ENCODE measurements at regions not wholly inside any gene's neighbourhood (a gene's known extent, or its start where the extent isn't known, plus 50 kb on each side); places are given as distances from the start of the nearest gene placed in this dataset.

- TF ChIP-seq CTCF (IDR thresholded peaks at IDR 0.05 in 2 of 3, conservative IDR thresholded peaks at IDR 0.05 in 1 of 3; ENCODE audit: insufficient read depth in 2 of 3, low read depth in 1 of 3, low read length in 3 of 3) (no peak), POLR2B (IDR thresholded peaks at IDR 0.05; ENCODE audit: low read depth, partially characterized antibody) (no peak), ATF4 (CRISPR knock-in tag; IDR thresholded peaks at IDR 0.05) (no peak), EZH2 (IDR thresholded peaks at IDR 0.05; ENCODE audit: borderline replicate concordance, low read depth, low read length) (no peak), TRIM24 (IDR thresholded peaks at IDR 0.05) (no peak), EP300 (IDR thresholded peaks at IDR 0.05; ENCODE audit: low read length) (no peak), E2F1 (CRISPR knock-in tag; IDR thresholded peaks at IDR 0.05) (no peak), TAF7 (tag; IDR thresholded peaks at IDR 0.05) (no peak)
These were observed 106.3 kb upstream of the TMLHE start for GRCh38 chrX:155718972-155719586.
